Epithelial cell of esophagus (primary cell): ENCODE measurements at regions not wholly inside any gene's neighbourhood (a gene's known extent, or its start where the extent isn't known, plus 50 kb on each side); places are given as distances from the start of the nearest gene placed in this dataset.
"Not testable (repeated sequence)": the region's sequence is repeated elsewhere in the genome, so short reads cannot be mapped to it uniquely, and the experiment has no call there.

Source experiments
- DNase-seq: peaks from one replicate; pipeline ENCODE4 v3.0.0; 2010; ENCODE audit warnings: low read depth
- H3K4me3 ChIP-seq: 2 replicates; pipeline ENCODE4 v1.5.1; 2011; ENCODE audit warnings: mild to moderate bottlenecking, low read length, control low read depth
- CTCF ChIP-seq: IDR thresholded peaks from 2 replicates; pipeline ENCODE4 v1.5.1; 2011; ENCODE audit warnings: low read depth, mild to moderate bottlenecking, low read length, control low read depth, inconsistent platforms; ENCODE audit not compliant: insufficient read depth; ENCODE audit errors: missing control alignments

GRCh38 chr5:85337435-85337834, 952.8 kb upstream of the EDIL3 start:
- no peak for DNase-seq
- no peak overlapping the region for H3K4me3 ChIP-seq
- no peak for TF ChIP-seq CTCF

GRCh38 chr5:85340790-85341189, 956.1 kb upstream of the EDIL3 start:
- DNase-seq: no peak
- TF ChIP-seq CTCF: no peak
- H3K4me3 ChIP-seq: no peak overlapping the region

GRCh38 chr5:85345818-85346217, 961.1 kb upstream of the EDIL3 start:
- no peak for TF ChIP-seq CTCF
- H3K4me3 ChIP-seq: no peak overlapping the region
- no peak for DNase-seq

GRCh38 chr5:85357309-85357708, 972.6 kb upstream of the EDIL3 start:
- no peak for DNase-seq
- no peak for TF ChIP-seq CTCF
- H3K4me3 ChIP-seq: no peak overlapping the region

GRCh38 chr5:85375525-85375924, 990.8 kb upstream of the EDIL3 start:
- no peak for TF ChIP-seq CTCF
- H3K4me3 ChIP-seq: no peak overlapping the region
- DNase-seq: no peak

- DNase-seq: no peak
- no peak overlapping the region for H3K4me3 ChIP-seq
- no peak for TF ChIP-seq CTCF
Measured at GRCh38 chr5:85388770-85389169, 1004.1 kb upstream of the EDIL3 start.

GRCh38 chr5:85392309-85392708, 1007.6 kb upstream of the EDIL3 start:
- not testable (repeated sequence) for H3K4me3 ChIP-seq, DNase-seq

GRCh38 chr5:85395526-85395925, 1010.8 kb upstream of the EDIL3 start:
- TF ChIP-seq CTCF: no peak
- no peak overlapping the region for H3K4me3 ChIP-seq
- DNase-seq: no peak
